ENCODE measurements at regions not wholly inside any gene's neighbourhood (a gene's known extent, or its start where the extent isn't known, plus 50 kb on each side); places are given as distances from the start of the nearest gene placed in this dataset.

GRCh38 chr14:84013424-84013823, 1516.5 kb upstream of the FLRT2 start:
- no peak for TF ChIP-seq CTCF (IDR thresholded peaks at IDR 0.05; ENCODE audit: low read length)
- TF ChIP-seq EZH2 (IDR thresholded peaks at IDR 0.05; ENCODE audit: borderline replicate concordance, low read length), result no peak
